Body of pancreas (tissue), 4 donors: ENCODE measurements at regions not wholly inside any gene's neighbourhood (a gene's known extent, or its start where the extent isn't known, plus 50 kb on each side); places are given as distances from the start of the nearest gene placed in this dataset.

ENCODE experiments used
- ATAC-seq: fragments of 150-250 bp; one replicate; pipeline ENCODE4 v1.9.1; 2016
- DNase-seq, 4 donors: peaks; one replicate each; pipeline ENCODE4 v3.0.0-alpha.2; 2019
- H3K27ac ChIP-seq, 4 donors: fragments of 200-600 bp; sonication (generic); 1 replicate in 3 of 4; 2 replicates in 1 of 4; pipeline versions ENCODE4 v1.5.1 to v1.6.1; 2016 to 2019; ENCODE audit warnings: mild to moderate bottlenecking in 1 of 4, mixed read lengths in 1 of 4, moderate library complexity in 1 of 4
- H3K27me3 ChIP-seq, 2 donors: fragments of 200-600 bp; sonication (generic); one replicate each; pipeline ENCODE4 v1.6.0; 2016; ENCODE audit warnings: mild to moderate bottlenecking in 1 of 2
- H3K36me3 ChIP-seq, 2 donors: fragments of 200-600 bp; sonication (generic); replicated peaks in 1 of 2; 2 replicates each; pipeline ENCODE4 v1.5.1; 2016; ENCODE audit warnings: low read depth in 2 of 2; ENCODE audit not compliant: insufficient read depth in 1 of 2
- H3K4me1 ChIP-seq: fragments of 200-600 bp; sonication (generic); one replicate; pipeline ENCODE4 v1.6.0; 2016
- H3K4me3 ChIP-seq, 2 donors: fragments of 200-600 bp; sonication (generic); 1 replicate in 1 of 2; 2 replicates in 1 of 2; pipeline ENCODE4 v1.5.1; 2016 to 2019
- H3K9me3 ChIP-seq, 3 donors: fragments of 200-600 bp; sonication (generic); 1 replicate in 2 of 3; 2 replicates in 1 of 3; pipeline ENCODE4 v1.5.1; 2016
- CTCF ChIP-seq, 7 experiments: fragments of 450-650 bp in 4 of 7; fragments of 200-600 bp in 3 of 7; sonication (generic) in 3 of 7; IDR thresholded peaks; one replicate each; pipeline ENCODE4 v1.5.1; 2016 to 2019; ENCODE audit warnings: antibody characterized with exemption in 7 of 7
- POLR2A ChIP-seq, 3 donors: fragments of 450-650 bp; IDR thresholded peaks; one replicate each; pipeline ENCODE4 v1.6.1; 2016; ENCODE audit warnings: antibody characterized with exemption in 3 of 3, mild to moderate bottlenecking in 2 of 3
- WGBS, 2 donors: methylation state at CpG; one replicate each; pipeline ENCODE4 v1.1.5; 2017; 5-methylcytosine and 5-hydroxymethylcytosine counted together
- intact Hi-C: fragments of 100-400 bp; cut with DNase I; formaldehyde crosslinking; loops from one replicate; pipeline ENCODE4 v1.15.1; 2023

GRCh38 chr15:79515300-79516027 is 83.3 kb downstream of the MINAR1 start:
- H3K4me1 ChIP-seq = no peaks in the 10 kb centered on the region
- DNase-seq (no peak), ATAC-seq (no peak)
- H3K9me3 ChIP-seq = no peaks in the 10 kb centered on the region
- WGBS, 2 donors = 75 to 76% methylated on average over 7 of the region's 7 CpGs
- intact Hi-C loops = no loop called here
- no peak overlapping the region for H3K27ac ChIP-seq
- no peaks in the 10 kb centered on the region for H3K27me3 ChIP-seq
- TF ChIP-seq POLR2A (IDR thresholded peaks at IDR 0.05) (no peak), CTCF (IDR thresholded peaks at IDR 0.05) (no peak)
- H3K4me3 ChIP-seq = no peak overlapping the region
- no peaks in the 10 kb centered on the region for H3K36me3 ChIP-seq

GRCh38 chr15:79516155-79516554 is 84.0 kb downstream of the MINAR1 start:
- H3K27me3 ChIP-seq = no peaks in the 10 kb centered on the region
- ATAC-seq (no peak), DNase-seq (no peak)
- intact Hi-C loops = no loop called here
- 46 to 81% methylated on average over 3 of the region's 3 CpGs for WGBS, 2 donors
- TF ChIP-seq POLR2A (IDR thresholded peaks at IDR 0.05) = no peak
- no peak for TF ChIP-seq CTCF (IDR thresholded peaks at IDR 0.05)
- H3K36me3 ChIP-seq = no peaks in the 10 kb centered on the region
- no peaks in the 10 kb centered on the region for H3K9me3 ChIP-seq
- no peak overlapping the region for H3K4me3 ChIP-seq
- no peaks in the 10 kb centered on the region for H3K4me1 ChIP-seq
- no peak overlapping the region for H3K27ac ChIP-seq

GRCh38 chr15:79516646-79517045 is 84.5 kb downstream of the MINAR1 start:
- H3K9me3 ChIP-seq = no peaks in the 10 kb centered on the region
- no peaks in the 10 kb centered on the region for H3K4me1 ChIP-seq
- ATAC-seq (no peak), DNase-seq (no peak)
- H3K36me3 ChIP-seq = no peaks in the 10 kb centered on the region
- TF ChIP-seq POLR2A (IDR thresholded peaks at IDR 0.05) (no peak), CTCF (IDR thresholded peaks at IDR 0.05) (no peak)
- H3K27me3 ChIP-seq = no peaks in the 10 kb centered on the region
- H3K4me3 ChIP-seq = no peak overlapping the region
- intact Hi-C loops = no loop called here
- 59 to 82% methylated on average over 3 of the region's 3 CpGs for WGBS, 2 donors
- H3K27ac ChIP-seq = no peak overlapping the region

- Histone ChIP-seq H3K36me3 (no peaks in the 10 kb centered on the region), H3K9me3 (no peaks in the 10 kb centered on the region), H3K27me3 (no peaks in the 10 kb centered on the region), H3K4me3 (no peak overlapping the region), H3K4me1 (no peaks in the 10 kb centered on the region), H3K27ac (no peak overlapping the region)
- intact Hi-C loops = no loop called here
- TF ChIP-seq POLR2A (IDR thresholded peaks at IDR 0.05) (no peak), CTCF (IDR thresholded peaks at IDR 0.05) (no peak)
- ATAC-seq (no peak), DNase-seq (no peak)
- WGBS, 2 donors = 61 to 84% methylated on average over 3 of the region's 3 CpGs
Measured at GRCh38 chr15:79519628-79520027, 87.5 kb downstream of the MINAR1 start.

GRCh38 chr15:79520654-79521053 is 88.5 kb downstream of the MINAR1 start:
- no peak overlapping the region for H3K27ac ChIP-seq
- no peaks in the 10 kb centered on the region for H3K9me3 ChIP-seq
- ATAC-seq = no peak
- TF ChIP-seq CTCF (IDR thresholded peaks at IDR 0.05) (no peak), POLR2A (IDR thresholded peaks at IDR 0.05) (no peak)
- H3K36me3 ChIP-seq = no peaks in the 10 kb centered on the region
- WGBS, 2 donors = 73 to 88% methylated on average over 2 of the region's 2 CpGs
- intact Hi-C loops = no loop called here
- no peaks in the 10 kb centered on the region for H3K4me1 ChIP-seq
- no peak for DNase-seq
- no peaks in the 10 kb centered on the region for H3K27me3 ChIP-seq
- H3K4me3 ChIP-seq = no peak overlapping the region
